ENCODE measurements at regions not wholly inside any gene's neighbourhood (a gene's known extent, or its start where the extent isn't known, plus 50 kb on each side); places are given as distances from the start of the nearest gene placed in this dataset.

DNA sequence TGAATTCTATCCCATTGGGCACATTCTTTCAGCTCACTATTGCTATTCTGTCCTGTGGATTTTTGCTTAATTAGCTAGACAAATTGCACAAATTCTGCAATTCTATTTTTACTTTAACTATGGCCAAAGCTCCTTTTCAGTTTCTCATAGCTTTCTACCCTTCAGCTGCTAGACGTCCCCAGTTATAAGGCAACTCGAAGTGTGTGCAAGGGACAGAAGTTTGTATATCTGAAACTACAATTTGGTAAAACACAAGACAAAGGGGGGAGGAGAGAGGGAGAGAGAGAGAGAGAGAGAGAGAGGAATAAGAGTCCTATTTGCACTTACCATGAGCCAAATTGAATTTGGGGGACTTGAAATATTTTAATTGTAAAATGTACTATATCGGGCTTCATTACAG is 91.8 kb downstream of the SETD4 start:
- no peak for DNase-seq
- H3K4me1 ChIP-seq (replicated peaks in 1 of 2), result no peaks in the 10 kb centered on the region

DNA sequence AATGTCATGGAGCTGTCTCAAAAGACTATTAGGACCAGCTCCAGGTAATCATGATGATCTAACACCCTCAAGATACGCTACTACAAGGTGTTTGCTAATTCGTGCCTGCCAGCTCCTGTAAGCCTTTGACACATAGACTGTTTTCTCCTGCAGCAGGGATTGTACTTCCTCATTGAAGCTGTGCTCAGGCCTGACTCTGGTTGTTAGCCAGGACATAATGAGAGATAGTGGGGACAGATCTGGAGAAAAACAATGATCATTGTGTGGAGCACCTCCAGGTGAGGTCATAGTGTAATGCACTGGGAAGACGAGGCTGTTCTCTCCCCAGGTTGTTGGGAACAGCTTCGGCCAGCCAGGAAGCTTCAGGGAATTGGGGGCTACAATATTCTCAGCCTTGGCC is 94.6 kb downstream of the SETD4 start:
- intact Hi-C loops (cut with DNase I), result no loop called here
- DNase-seq, result no peak
- Histone ChIP-seq H3K27ac (no peak overlapping the region), H3K4me1 (replicated peaks in 1 of 2) (no peaks in the 10 kb centered on the region), H3K4me3 (no peak overlapping the region), H3K27me3 (no peaks in the 10 kb centered on the region), H3K9me3 (replicated peaks in 1 of 3) (no peaks in the 10 kb centered on the region), H3K36me3 (replicated peaks in 1 of 2) (no peaks in the 10 kb centered on the region)
- 73 to 88% (median 82%) methylated on average over 4 of the region's 4 CpGs for WGBS, 4 donors
- no peak for TF ChIP-seq POLR2A (IDR thresholded peaks at IDR 0.05)
- TF ChIP-seq, protein P1, sequence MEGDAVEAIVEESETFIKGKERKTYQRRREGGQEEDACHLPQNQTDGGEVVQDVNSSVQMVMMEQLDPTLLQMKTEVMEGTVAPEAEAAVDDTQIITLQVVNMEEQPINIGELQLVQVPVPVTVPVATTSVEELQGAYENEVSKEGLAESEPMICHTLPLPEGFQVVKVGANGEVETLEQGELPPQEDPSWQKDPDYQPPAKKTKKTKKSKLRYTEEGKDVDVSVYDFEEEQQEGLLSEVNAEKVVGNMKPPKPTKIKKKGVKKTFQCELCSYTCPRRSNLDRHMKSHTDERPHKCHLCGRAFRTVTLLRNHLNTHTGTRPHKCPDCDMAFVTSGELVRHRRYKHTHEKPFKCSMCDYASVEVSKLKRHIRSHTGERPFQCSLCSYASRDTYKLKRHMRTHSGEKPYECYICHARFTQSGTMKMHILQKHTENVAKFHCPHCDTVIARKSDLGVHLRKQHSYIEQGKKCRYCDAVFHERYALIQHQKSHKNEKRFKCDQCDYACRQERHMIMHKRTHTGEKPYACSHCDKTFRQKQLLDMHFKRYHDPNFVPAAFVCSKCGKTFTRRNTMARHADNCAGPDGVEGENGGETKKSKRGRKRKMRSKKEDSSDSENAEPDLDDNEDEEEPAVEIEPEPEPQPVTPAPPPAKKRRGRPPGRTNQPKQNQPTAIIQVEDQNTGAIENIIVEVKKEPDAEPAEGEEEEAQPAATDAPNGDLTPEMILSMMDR (IDR thresholded peaks at IDR 0.05), result no peak

More for the DNA sequence above, 91.8 kb downstream of the SETD4 start:
- Histone ChIP-seq H3K27ac (no peak overlapping the region), H3K4me3 (no peak overlapping the region), H3K27me3 (no peaks in the 10 kb centered on the region), H3K36me3 (replicated peaks in 1 of 2) (no peaks in the 10 kb centered on the region), H3K9me3 (replicated peaks in 1 of 3) (no peaks in the 10 kb centered on the region)
- TF ChIP-seq, protein P1 (IDR thresholded peaks at IDR 0.05), result no peak
- no peak for TF ChIP-seq POLR2A (IDR thresholded peaks at IDR 0.05)
- intact Hi-C loops (cut with DNase I), result no loop called here
- 72 to 82% (median 79%) methylated on average over 3 of the region's 3 CpGs for WGBS, 4 donors

DNA sequence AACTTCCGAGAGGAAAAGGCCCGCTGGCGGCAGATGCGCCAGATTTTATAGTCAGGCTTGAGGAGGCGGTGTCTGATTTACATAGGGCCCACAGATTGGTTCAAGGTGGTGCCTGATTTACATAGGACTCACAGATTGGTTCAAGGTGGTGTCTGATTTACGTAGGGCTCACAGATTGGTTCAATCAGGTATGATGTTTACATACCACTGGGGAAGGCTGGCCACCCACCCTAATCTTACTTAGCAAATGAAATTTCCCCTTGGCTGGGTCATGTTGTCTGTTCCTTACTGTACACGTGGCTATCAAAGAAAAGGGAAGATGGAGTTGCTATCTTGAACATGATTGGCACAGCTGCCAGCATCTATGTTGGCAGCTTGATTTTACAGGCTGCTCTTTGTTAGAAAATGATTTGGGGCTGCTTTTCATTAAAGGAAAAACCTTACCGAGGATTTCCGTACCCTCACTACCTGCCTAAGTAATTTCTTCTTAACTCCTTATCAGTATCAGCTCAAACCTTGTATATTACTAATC is 96.3 kb downstream of the SETD4 start:
- no peak overlapping the region for H3K4me3 ChIP-seq
- H3K27ac ChIP-seq, result no peak overlapping the region
- TF ChIP-seq POLR2A (IDR thresholded peaks at IDR 0.05), result no peak
- TF ChIP-seq, protein P1 (IDR thresholded peaks at IDR 0.05), result no peak
- no peaks in the 10 kb centered on the region for H3K4me1 ChIP-seq (replicated peaks in 1 of 2)
- no peak for DNase-seq
- WGBS, 4 donors, result 74 to 91% (median 85%) methylated on average over 9 of the region's 9 CpGs
- no peaks in the 10 kb centered on the region for H3K27me3 ChIP-seq
- no peaks in the 10 kb centered on the region for H3K36me3 ChIP-seq (replicated peaks in 1 of 2)
- no peaks in the 10 kb centered on the region for H3K9me3 ChIP-seq (replicated peaks in 1 of 3)
- intact Hi-C loops (cut with DNase I), result no loop called here

DNA sequence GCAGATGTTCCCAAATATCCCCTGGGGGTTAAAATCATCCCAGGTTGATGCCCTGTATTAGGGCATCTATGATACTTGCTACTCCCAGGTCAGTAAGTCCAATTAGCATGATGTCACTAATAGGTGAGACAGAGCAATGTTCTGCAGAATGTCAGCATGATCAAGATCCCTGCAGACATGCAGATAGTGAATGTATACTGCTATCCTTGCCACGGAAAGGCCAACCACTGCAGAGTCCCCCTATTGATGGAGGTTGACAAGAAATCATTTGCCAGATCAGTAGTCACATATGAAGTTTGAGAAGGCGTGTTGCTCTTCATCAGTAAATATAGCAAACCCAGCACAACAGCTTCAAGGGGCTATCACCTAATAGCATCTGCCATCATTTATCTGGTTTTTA is 97.4 kb downstream of the SETD4 start:
- no peaks in the 10 kb centered on the region for H3K27me3 ChIP-seq
- no peaks in the 10 kb centered on the region for H3K36me3 ChIP-seq (replicated peaks in 1 of 2)
- TF ChIP-seq, protein P1 (IDR thresholded peaks at IDR 0.05), result no peak
- TF ChIP-seq POLR2A (IDR thresholded peaks at IDR 0.05), result no peak
- H3K27ac ChIP-seq, result no peak overlapping the region
- 78 to 88% (median 83%) methylated on average over 2 of the region's 2 CpGs for WGBS, 4 donors
- no peak overlapping the region for H3K4me3 ChIP-seq
- DNase-seq, result no peak
- no peaks in the 10 kb centered on the region for H3K4me1 ChIP-seq (replicated peaks in 1 of 2)
- H3K9me3 ChIP-seq (replicated peaks in 1 of 3), result no peaks in the 10 kb centered on the region
- intact Hi-C loops (cut with DNase I), result no loop called here

All from adrenal gland (tissue), 9 donors.